Vagina (tissue), 2 donors: ENCODE measurements at regions not wholly inside any gene's neighbourhood (a gene's known extent, or its start where the extent isn't known, plus 50 kb on each side); places are given as distances from the start of the nearest gene placed in this dataset.

ENCODE experiments used
- POLR2A ChIP-seq, 2 donors: fragments of 450-650 bp; IDR thresholded peaks; one replicate each; pipeline ENCODE4 v1.6.1; 2017; ENCODE audit warnings: antibody characterized with exemption in 2 of 2, mild to moderate bottlenecking in 2 of 2, moderate library complexity in 2 of 2
- POLR2AphosphoS5 ChIP-seq, 2 donors: sonication (generic); formaldehyde crosslinking; IDR thresholded peaks; one replicate each; pipeline ENCODE4 v1.9.0; 2017; ENCODE audit warnings: antibody characterized with exemption in 2 of 2, mild to moderate bottlenecking in 2 of 2, low read depth in 1 of 2; ENCODE audit not compliant: insufficient read depth in 1 of 2
- TF ChIP-seq, protein P1 (sequence below), 3 experiments: fragments of 450-650 bp in 2 of 3; fragments of 200-600 bp in 1 of 3; sonication (generic) in 1 of 3; IDR thresholded peaks; one replicate each; pipeline ENCODE4 v1.5.1; 2017 to 2019; ENCODE audit warnings: antibody characterized with exemption in 3 of 3, mild to moderate bottlenecking in 2 of 3, moderate library complexity in 2 of 3

- TF ChIP-seq POLR2A (IDR thresholded peaks at IDR 0.05), result no peak
- TF ChIP-seq, protein P1, sequence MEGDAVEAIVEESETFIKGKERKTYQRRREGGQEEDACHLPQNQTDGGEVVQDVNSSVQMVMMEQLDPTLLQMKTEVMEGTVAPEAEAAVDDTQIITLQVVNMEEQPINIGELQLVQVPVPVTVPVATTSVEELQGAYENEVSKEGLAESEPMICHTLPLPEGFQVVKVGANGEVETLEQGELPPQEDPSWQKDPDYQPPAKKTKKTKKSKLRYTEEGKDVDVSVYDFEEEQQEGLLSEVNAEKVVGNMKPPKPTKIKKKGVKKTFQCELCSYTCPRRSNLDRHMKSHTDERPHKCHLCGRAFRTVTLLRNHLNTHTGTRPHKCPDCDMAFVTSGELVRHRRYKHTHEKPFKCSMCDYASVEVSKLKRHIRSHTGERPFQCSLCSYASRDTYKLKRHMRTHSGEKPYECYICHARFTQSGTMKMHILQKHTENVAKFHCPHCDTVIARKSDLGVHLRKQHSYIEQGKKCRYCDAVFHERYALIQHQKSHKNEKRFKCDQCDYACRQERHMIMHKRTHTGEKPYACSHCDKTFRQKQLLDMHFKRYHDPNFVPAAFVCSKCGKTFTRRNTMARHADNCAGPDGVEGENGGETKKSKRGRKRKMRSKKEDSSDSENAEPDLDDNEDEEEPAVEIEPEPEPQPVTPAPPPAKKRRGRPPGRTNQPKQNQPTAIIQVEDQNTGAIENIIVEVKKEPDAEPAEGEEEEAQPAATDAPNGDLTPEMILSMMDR (IDR thresholded peaks at IDR 0.05), result no peak
- TF ChIP-seq POLR2AphosphoS5 (IDR thresholded peaks at IDR 0.05; ENCODE audit: insufficient read depth in 1 of 2, low read depth in 1 of 2), result no peak
Observed at GRCh38 chr15:21261396-21261964, 178.8 kb downstream of the POTEB3 start.
